SK-N-SH treated with all-trans-retinoic acid at 6 μM for 48 hours (cell line): ENCODE measurements at regions not wholly inside any gene's neighbourhood (a gene's known extent, or its start where the extent isn't known, plus 50 kb on each side); places are given as distances from the start of the nearest gene placed in this dataset.
"Not testable (repeated sequence)": the region's sequence is repeated elsewhere in the genome, so short reads cannot be mapped to it uniquely, and the experiment has no call there.

Experiments
- ARNTL ChIP-seq: fragments of 450-650 bp; formaldehyde crosslinking; IDR thresholded peaks from 2 replicates; pipeline ENCODE4 v1.5.0; 2020; ENCODE audit warnings: low read depth, mild to moderate bottlenecking, moderate library complexity, borderline replicate concordance
- CREB5 ChIP-seq: fragments of 250-450 bp; sonication (Bioruptor Pico); IDR thresholded peaks from 2 replicates; pipeline ENCODE4 v1.5.1; 2020; ENCODE audit warnings: low read depth, mild to moderate bottlenecking, moderate library complexity
- CSRNP3 ChIP-seq: fragments of 250-450 bp; sonication (Bioruptor Pico); IDR thresholded peaks from 2 replicates; pipeline ENCODE4 v1.5.1; 2021; ENCODE audit warnings: mild to moderate bottlenecking, moderate library complexity
- OSR1 ChIP-seq: fragments of 250-450 bp; sonication (Bioruptor Pico); IDR thresholded peaks from 2 replicates; pipeline ENCODE4 v1.8.0; 2022; ENCODE audit warnings: moderate library complexity, mild to moderate bottlenecking, inconsistent platforms
- PATZ1 ChIP-seq: fragments of 250-450 bp; sonication (Bioruptor Pico); IDR thresholded peaks from 2 replicates; pipeline ENCODE4 v1.8.0; 2020; ENCODE audit warnings: mild to moderate bottlenecking, moderate library complexity, borderline replicate concordance
- POU6F1 ChIP-seq: fragments of 250-450 bp; sonication (Bioruptor Pico); IDR thresholded peaks from 2 replicates; pipeline ENCODE4 v1.8.0; 2021; ENCODE audit warnings: low read depth, mild to moderate bottlenecking, moderate library complexity, borderline replicate concordance
- SNAI2 ChIP-seq: fragments of 250-450 bp; sonication (Bioruptor Pico); IDR thresholded peaks from 2 replicates; pipeline ENCODE4 v1.5.0; 2020; ENCODE audit warnings: mild to moderate bottlenecking, moderate library complexity
- TOX ChIP-seq: fragments of 250-450 bp; sonication (Bioruptor Pico); IDR thresholded peaks from 2 replicates; pipeline ENCODE4 v1.8.0; 2021; ENCODE audit warnings: mild to moderate bottlenecking, moderate library complexity, borderline replicate concordance
- ZNF8 ChIP-seq: fragments of 450-650 bp; formaldehyde crosslinking; IDR thresholded peaks from 2 replicates; pipeline ENCODE4 v1.5.0; 2020; ENCODE audit warnings: mild to moderate bottlenecking, moderate library complexity

GRCh38 chr1:242923603-242924002 lies 331.5 kb downstream of the CEP170 start:
- not testable (repeated sequence) for TF ChIP-seq ARNTL (CRISPR knock-in tag); SNAI2 (CRISPR knock-in tag); CREB5; OSR1; TOX (CRISPR knock-in tag); POU6F1 (CRISPR knock-in tag); CSRNP3 (CRISPR knock-in tag); PATZ1 (CRISPR knock-in tag); ZNF8
